ENCODE measurements at regions not wholly inside any gene's neighbourhood (a gene's known extent, or its start where the extent isn't known, plus 50 kb on each side); places are given as distances from the start of the nearest gene placed in this dataset.

DNA sequence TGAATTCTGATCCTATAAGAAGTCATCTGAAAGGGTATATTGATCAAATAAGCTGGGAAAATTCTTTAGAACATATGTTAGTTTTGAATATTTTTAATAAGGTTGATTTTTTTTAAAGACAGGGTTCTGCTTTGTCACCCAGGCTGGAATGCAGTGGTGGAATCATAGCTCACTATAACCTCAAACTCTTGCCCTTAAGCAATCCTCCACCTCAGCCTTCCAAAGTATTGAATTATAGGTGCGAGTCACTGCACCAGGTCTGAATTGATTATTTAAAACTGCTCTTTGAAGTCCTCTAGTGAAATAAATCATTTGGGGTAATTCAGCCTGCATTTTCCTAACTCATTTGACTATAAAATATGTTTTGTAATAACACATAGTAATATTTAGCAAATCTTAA is 812.3 kb downstream of the PDHA2 start:
- Histone ChIP-seq H3K9me3 (ENCODE audit: control insufficient read depth in 4 of 4, low read length in 3 of 4) (peaks cover 0 to 3% (median 3%) of the 10 kb centered on the region in 4 donors), H3K4me3 (ENCODE audit: low read depth in 1 of 3, low read length in 3 of 3) (no peak overlapping the region), H3K27me3 (ENCODE audit: control insufficient read depth in 4 of 4, insufficient read depth in 4 of 4, low read length in 3 of 4) (peaks cover 0 to 2% (median 0%) of the 10 kb centered on the region in 4 donors), H3K36me3 (ENCODE audit: control insufficient read depth in 4 of 4, insufficient read depth in 3 of 4, low read depth in 1 of 4, low read length in 3 of 4) (no peaks in the 10 kb centered on the region), H3K4me1 (ENCODE audit: control insufficient read depth in 4 of 4, insufficient read depth in 4 of 4, low read length in 3 of 4) (no peaks in the 10 kb centered on the region), H3K27ac (ENCODE audit: low read depth in 1 of 2, low read length in 2 of 2) (no peak overlapping the region), H3K9ac (ENCODE audit: low read depth in 1 of 2, low read length in 2 of 2) (no peak overlapping the region)
- no peak for TF ChIP-seq MAX (IDR thresholded peaks at IDR 0.05)
- 84% methylated on average over 1 of the region's 1 CpG for WGBS
- no peak for DNase-seq (ENCODE audit: low spot score)

GRCh38 chr4:96652821-96653220 is 812.9 kb downstream of the PDHA2 start:
- TF ChIP-seq TAF1 (conservative IDR thresholded peaks at IDR 0.05), result no peak
- no peak for TF ChIP-seq SP1 (IDR thresholded peaks at IDR 0.05)
- no peak for TF ChIP-seq MAX (IDR thresholded peaks at IDR 0.05)
- TF ChIP-seq HNF4G (IDR thresholded peaks at IDR 0.05), result no peak
- no peak for TF ChIP-seq NR2F2 (IDR thresholded peaks at IDR 0.05)
- TF ChIP-seq EGR1 (IDR thresholded peaks at IDR 0.05; ENCODE audit: low read depth in 2 of 2), result no peak
- TF ChIP-seq RXRA (IDR thresholded peaks at IDR 0.05), result no peak
- no peak for TF ChIP-seq JUND (IDR thresholded peaks at IDR 0.05)
- no peak for TF ChIP-seq FOXA2 (IDR thresholded peaks at IDR 0.05)
- TF ChIP-seq GABPA (IDR thresholded peaks at IDR 0.05 in 1 of 2, conservative IDR thresholded peaks at IDR 0.05 in 1 of 2), result no peak
- no peak for TF ChIP-seq FOXA1 (IDR thresholded peaks at IDR 0.05)
- no peak for TF ChIP-seq HNF4A (conservative IDR thresholded peaks at IDR 0.05)
- TF ChIP-seq ZBTB33 (IDR thresholded peaks at IDR 0.05), result no peak
- no peak for TF ChIP-seq YY1 (IDR thresholded peaks at IDR 0.05)
- TF ChIP-seq RAD21 (IDR thresholded peaks at IDR 0.05), result no peak
- TF ChIP-seq REST (IDR thresholded peaks at IDR 0.05), result no peak
- TF ChIP-seq, protein P1, sequence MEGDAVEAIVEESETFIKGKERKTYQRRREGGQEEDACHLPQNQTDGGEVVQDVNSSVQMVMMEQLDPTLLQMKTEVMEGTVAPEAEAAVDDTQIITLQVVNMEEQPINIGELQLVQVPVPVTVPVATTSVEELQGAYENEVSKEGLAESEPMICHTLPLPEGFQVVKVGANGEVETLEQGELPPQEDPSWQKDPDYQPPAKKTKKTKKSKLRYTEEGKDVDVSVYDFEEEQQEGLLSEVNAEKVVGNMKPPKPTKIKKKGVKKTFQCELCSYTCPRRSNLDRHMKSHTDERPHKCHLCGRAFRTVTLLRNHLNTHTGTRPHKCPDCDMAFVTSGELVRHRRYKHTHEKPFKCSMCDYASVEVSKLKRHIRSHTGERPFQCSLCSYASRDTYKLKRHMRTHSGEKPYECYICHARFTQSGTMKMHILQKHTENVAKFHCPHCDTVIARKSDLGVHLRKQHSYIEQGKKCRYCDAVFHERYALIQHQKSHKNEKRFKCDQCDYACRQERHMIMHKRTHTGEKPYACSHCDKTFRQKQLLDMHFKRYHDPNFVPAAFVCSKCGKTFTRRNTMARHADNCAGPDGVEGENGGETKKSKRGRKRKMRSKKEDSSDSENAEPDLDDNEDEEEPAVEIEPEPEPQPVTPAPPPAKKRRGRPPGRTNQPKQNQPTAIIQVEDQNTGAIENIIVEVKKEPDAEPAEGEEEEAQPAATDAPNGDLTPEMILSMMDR (IDR thresholded peaks at IDR 0.05; ENCODE audit: low read depth, low read length, missing input control), result no peak
- no peak for TF ChIP-seq ATF3 (IDR thresholded peaks at IDR 0.05)
- H3K36me3 ChIP-seq (ENCODE audit: control insufficient read depth in 4 of 4, insufficient read depth in 3 of 4, low read depth in 1 of 4, low read length in 3 of 4), result no peaks in the 10 kb centered on the region
- H3K4me1 ChIP-seq (ENCODE audit: control insufficient read depth in 4 of 4, insufficient read depth in 4 of 4, low read length in 3 of 4), result no peaks in the 10 kb centered on the region
- H3K9me3 ChIP-seq (ENCODE audit: control insufficient read depth in 4 of 4, low read length in 3 of 4), result peaks cover 0 to 3% (median 3%) of the 10 kb centered on the region in 4 donors
- no peak overlapping the region for H3K9ac ChIP-seq (ENCODE audit: low read depth in 1 of 2, low read length in 2 of 2)
- no peak for DNase-seq (ENCODE audit: low spot score)
- H3K27ac ChIP-seq (ENCODE audit: low read depth in 1 of 2, low read length in 2 of 2), result no peak overlapping the region
- no peak overlapping the region for H3K4me3 ChIP-seq (ENCODE audit: low read depth in 1 of 3, low read length in 3 of 3)
- H3K27me3 ChIP-seq (ENCODE audit: control insufficient read depth in 4 of 4, insufficient read depth in 4 of 4, low read length in 3 of 4), result peaks cover 0 to 2% (median 0%) of the 10 kb centered on the region in 4 donors
- WGBS, result 90% methylated on average over 7 of the region's 7 CpGs

Measured in liver (tissue), 8 donors.